IMR-90 (cell line): ENCODE measurements at regions not wholly inside any gene's neighbourhood (a gene's known extent, or its start where the extent isn't known, plus 50 kb on each side); places are given as distances from the start of the nearest gene placed in this dataset.

ENCODE experiments used
- ATAC-seq: fragments of 200-7000 bp; cut with Tn5 transposase; 2 replicates; pipeline ENCODE4 v1.9.1; 2020; ENCODE audit warnings: low read depth, mild to moderate bottlenecking, moderate library complexity
- BruUV-seq: library from RNA; stranded (reverse); fragments of 400-500 nt; replicated peaks from 2 replicates; lab custom pipeline; 2021; lab: Mats Ljungman, UMichigan
- CTCF ChIA-PET: fragments of 300-600 bp; formaldehyde crosslinking; extraction: SDS; loops from one replicate; lab custom pipeline; 2021; ENCODE audit warnings: antibody characterized with exemption; lab: Yijun Ruan, JAX
- POLR2A ChIA-PET: fragments of 300-600 bp; sonication (Branson Sonifier 250); formaldehyde crosslinking; loops from one replicate; lab custom pipeline; 2022; ENCODE audit warnings: antibody characterized with exemption; ENCODE audit not compliant: unreplicated experiment; lab: Charles Lee
- DNase-seq: peaks from one replicate; pipeline ENCODE4 v3.0.0; 2013
- H2AFZ ChIP-seq: replicated peaks from 2 replicates; pipeline ENCODE3; 2013; ENCODE audit warnings: low read length, mild to moderate bottlenecking; ENCODE audit not compliant: poor library complexity
- H2AK5ac ChIP-seq: 2 replicates; pipeline ENCODE4 v1.6.1; 2013; ENCODE audit warnings: low read depth, low read length, inconsistent platforms
- H2AK9ac ChIP-seq: replicated peaks from 2 replicates; pipeline ENCODE3; 2013; ENCODE audit warnings: mild to moderate bottlenecking, low read depth, low read length, moderate library complexity; ENCODE audit not compliant: poor library complexity
- H2BK120ac ChIP-seq: 2 replicates; pipeline ENCODE4 v1.6.1; 2013; ENCODE audit warnings: low read depth, low read length, inconsistent platforms
- H2BK15ac ChIP-seq: 3 replicates; pipeline ENCODE4 v1.6.1; 2013; ENCODE audit warnings: low read depth, low read length, inconsistent platforms
- H2BK20ac ChIP-seq: 2 replicates; pipeline ENCODE4 v1.6.1; 2013; ENCODE audit warnings: low read depth, mild to moderate bottlenecking, inconsistent platforms, low read length, moderate library complexity
- H2BK5ac ChIP-seq: 2 replicates; pipeline ENCODE4 v1.6.1; 2013; ENCODE audit warnings: mild to moderate bottlenecking, low read depth, low read length, inconsistent platforms; ENCODE audit not compliant: poor library complexity, severe bottlenecking
- H3K14ac ChIP-seq: replicated peaks from 2 replicates; pipeline ENCODE4 v1.6.1; 2013; ENCODE audit warnings: low read depth, low read length, inconsistent platforms
- H3K18ac ChIP-seq: 2 replicates; pipeline ENCODE4 v1.6.1; 2013; ENCODE audit warnings: low read depth, low read length, control low read depth
- H3K23ac ChIP-seq: 2 replicates; pipeline ENCODE4 v1.6.1; 2013; ENCODE audit warnings: low read depth, low read length, inconsistent platforms
- H3K27ac ChIP-seq: 2 replicates; pipeline ENCODE4 v1.5.1; 2013; ENCODE audit warnings: mild to moderate bottlenecking, control low read depth, low read length; ENCODE audit not compliant: insufficient read depth
- H3K27me3 ChIP-seq: 2 replicates; pipeline ENCODE4 v1.6.1; 2013; ENCODE audit warnings: low read length; ENCODE audit not compliant: control insufficient read depth, insufficient read depth
- H3K36me3 ChIP-seq: 2 replicates; pipeline ENCODE4 v1.6.1; 2013; ENCODE audit warnings: low read length, mixed read lengths; ENCODE audit not compliant: control insufficient read depth, insufficient read depth
- H3K4ac ChIP-seq: 2 replicates; pipeline ENCODE4 v1.6.1; 2013; ENCODE audit warnings: low read depth, low read length, inconsistent platforms
- H3K4me1 ChIP-seq: 2 replicates; pipeline ENCODE4 v1.6.1; 2013; ENCODE audit warnings: low read length, mixed read lengths; ENCODE audit not compliant: control insufficient read depth, insufficient read depth
- H3K4me2 ChIP-seq: 2 replicates; pipeline ENCODE4 v1.6.1; 2013; ENCODE audit warnings: low read depth, mild to moderate bottlenecking, control low read depth, low read length, moderate library complexity
- H3K4me3 ChIP-seq: 2 replicates; pipeline ENCODE4 v1.5.1; 2013; ENCODE audit warnings: low read depth, mild to moderate bottlenecking, control low read depth, low read length, moderate library complexity; ENCODE audit not compliant: insufficient read depth
- H3K56ac ChIP-seq: 2 replicates; pipeline ENCODE4 v1.6.1; 2013; ENCODE audit warnings: low read length, inconsistent platforms; ENCODE audit not compliant: insufficient read depth; ENCODE audit errors: extremely low read depth
- H3K79me1 ChIP-seq, 2 experiments: 2 replicates each; pipeline ENCODE4 v1.6.1; 2013; ENCODE audit warnings: low read length in 2 of 2, inconsistent platforms in 1 of 2, low read depth in 1 of 2
- H3K9ac ChIP-seq: 2 replicates; pipeline ENCODE4 v1.6.1; 2013; ENCODE audit warnings: low read depth, low read length, control low read depth
- H3K9me1 ChIP-seq: 2 replicates; pipeline ENCODE4 v1.6.1; 2013; ENCODE audit warnings: low read length, inconsistent platforms; ENCODE audit not compliant: insufficient read depth
- H3K9me3 ChIP-seq: 2 replicates; pipeline ENCODE4 v1.6.1; 2013; ENCODE audit warnings: low read length; ENCODE audit not compliant: control insufficient read depth, insufficient read depth
- H4K20me1 ChIP-seq: 2 replicates; pipeline ENCODE4 v1.6.1; 2013; ENCODE audit warnings: low read length, inconsistent platforms; ENCODE audit not compliant: insufficient read depth
- H4K5ac ChIP-seq: 2 replicates; pipeline ENCODE4 v1.6.1; 2013; ENCODE audit warnings: mild to moderate bottlenecking, low read depth, low read length, control low read depth
- H4K8ac ChIP-seq, 2 experiments: 2 replicates each; pipeline ENCODE4 v1.6.1; 2013; ENCODE audit warnings: low read depth in 2 of 2, low read length in 2 of 2, control low read depth in 1 of 2, inconsistent platforms in 1 of 2
- H4K91ac ChIP-seq: 2 replicates; pipeline ENCODE4 v1.6.1; 2013; ENCODE audit warnings: low read depth, low read length, inconsistent platforms; ENCODE audit not compliant: insufficient read depth
- CEBPB ChIP-seq: IDR thresholded peaks from 2 replicates; pipeline ENCODE4 v1.6.1; 2012; ENCODE audit warnings: low read depth, low read length, improper control_type of control experiment
- CHD1 ChIP-seq: IDR thresholded peaks from 2 replicates; pipeline ENCODE4 v1.6.1; 2012; ENCODE audit warnings: low read depth, low read length, improper control_type of control experiment
- FOS ChIP-seq: fragments of 150-350 bp; IDR thresholded peaks from 2 replicates; pipeline ENCODE4 v1.6.1; 2016; ENCODE audit warnings: low read depth, low read length
- MAFK ChIP-seq: IDR thresholded peaks from 2 replicates; pipeline ENCODE4 v1.6.1; 2012; ENCODE audit warnings: low read depth, low read length, improper control_type of control experiment
- MAZ ChIP-seq: IDR thresholded peaks from 2 replicates; pipeline ENCODE4 v1.6.1; 2012; ENCODE audit warnings: low read depth, mild to moderate bottlenecking, low read length, improper control_type of control experiment, moderate library complexity, borderline replicate concordance
- MXI1 ChIP-seq: IDR thresholded peaks from 2 replicates; pipeline ENCODE4 v1.6.1; 2012; ENCODE audit warnings: low read depth, mild to moderate bottlenecking, low read length, moderate library complexity, borderline replicate concordance
- NFE2L2 ChIP-seq: fragments of 150-350 bp; IDR thresholded peaks from 2 replicates; pipeline ENCODE4 v1.6.1; 2016; ENCODE audit warnings: low read depth, mild to moderate bottlenecking, low read length
- RAD21 ChIP-seq: IDR thresholded peaks from 2 replicates; pipeline ENCODE4 v1.6.1; 2012; ENCODE audit warnings: low read length, improper control_type of control experiment
- RCOR1 ChIP-seq: IDR thresholded peaks from 2 replicates; pipeline ENCODE4 v1.6.1; 2012; ENCODE audit warnings: mild to moderate bottlenecking, low read length, improper control_type of control experiment; ENCODE audit not compliant: insufficient replicate concordance
- USF2 ChIP-seq: fragments of 150-350 bp; IDR thresholded peaks from 2 replicates; pipeline ENCODE4 v1.6.1; 2017; ENCODE audit warnings: mild to moderate bottlenecking, antibody characterized with exemption, low read length, low read depth
- WGBS, 2 experiments: methylation state at CpG; one replicate each; pipeline versions ENCODE4 v1.1.5 to v1.1.7; 2013; ENCODE audit warnings: missing lambda C conversion rate in 2 of 2; ENCODE audit not compliant: insufficient read length in 1 of 2; ENCODE audit errors: extremely low coverage in 2 of 2; 5-methylcytosine and 5-hydroxymethylcytosine counted together
- dilution Hi-C: fragments of 300-500 bp; cut with HindIII; formaldehyde crosslinking; loops from one replicate; pipeline ENCODE4 v1.14.3; 2018; ENCODE audit warnings: low sequenced_read_pairs; ENCODE audit not compliant: unreplicated experiment
- in situ Hi-C: fragments of 300-500 bp; cut with MboI; formaldehyde crosslinking; loops from 3 replicates; pipeline ENCODE4 v1.14.3; 2019; ENCODE audit warnings: low sequenced_read_pairs, inconsistent platforms, mixed read lengths
- intact Hi-C: fragments of 100-400 bp; cut with micrococcal nuclease; formaldehyde crosslinking; loops from 2 replicates; pipeline ENCODE4 v1.10.0; 2022
- TF ChIP-seq, protein P1 (sequence below): conservative IDR thresholded peaks from 2 replicates; pipeline ENCODE4 v1.5.1; 2012; ENCODE audit warnings: mild to moderate bottlenecking, low read depth, low read length, improper control_type of control experiment

DNA sequence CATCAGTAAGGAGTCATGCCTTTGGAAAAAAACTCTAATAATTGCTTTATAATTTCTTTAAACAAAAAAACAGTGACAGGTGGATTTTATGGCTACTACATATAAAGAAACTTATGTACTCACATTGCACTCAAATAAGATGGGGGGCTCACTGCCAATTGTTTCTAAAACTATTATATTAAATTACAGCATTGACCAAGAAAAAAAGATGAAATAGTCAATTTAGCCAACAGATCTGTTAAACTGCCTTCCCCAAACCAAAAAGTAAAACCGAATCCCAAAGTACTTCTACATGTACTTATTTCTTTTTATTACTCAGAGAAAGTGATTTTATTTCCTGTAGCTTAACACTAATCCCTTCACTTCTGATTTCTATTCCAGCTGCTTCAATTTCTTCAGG lies 716.8 kb upstream of the SLITRK5 start:
- Histone ChIP-seq H3K4me3 (no peak overlapping the region), H4K20me1 (no peaks in the 10 kb centered on the region), H2BK5ac (no peak overlapping the region), H3K27ac (no peak overlapping the region), H2AK5ac (no peak overlapping the region), H3K23ac (no peak overlapping the region), H3K79me1 (no peaks in the 10 kb centered on the region), H3K18ac (no peak overlapping the region), H4K91ac (no peak overlapping the region), H3K27me3 (no peaks in the 10 kb centered on the region), H3K36me3 (no peaks in the 10 kb centered on the region), H2BK20ac (no peak overlapping the region), H2AFZ (no peak overlapping the region), H3K4me2 (no peak overlapping the region), H3K9me1 (no peaks in the 10 kb centered on the region), H2AK9ac (no peak overlapping the region), H3K9me3 (no peaks in the 10 kb centered on the region), H3K4me1 (no peaks in the 10 kb centered on the region), H2BK15ac (no peak overlapping the region), H3K9ac (no peak overlapping the region), H4K5ac (no peak overlapping the region), H4K8ac (no peak overlapping the region), H3K4ac (no peak overlapping the region), H3K56ac (no peak overlapping the region), H3K14ac (no peak overlapping the region), H2BK120ac (no peak overlapping the region)
- TF ChIP-seq MAFK: no peak
- no peak for TF ChIP-seq RCOR1
- no peak for TF ChIP-seq NFE2L2
- TF ChIP-seq CEBPB: no peak
- no peak for TF ChIP-seq MXI1
- TF ChIP-seq CHD1: no peak
- TF ChIP-seq, protein P1, sequence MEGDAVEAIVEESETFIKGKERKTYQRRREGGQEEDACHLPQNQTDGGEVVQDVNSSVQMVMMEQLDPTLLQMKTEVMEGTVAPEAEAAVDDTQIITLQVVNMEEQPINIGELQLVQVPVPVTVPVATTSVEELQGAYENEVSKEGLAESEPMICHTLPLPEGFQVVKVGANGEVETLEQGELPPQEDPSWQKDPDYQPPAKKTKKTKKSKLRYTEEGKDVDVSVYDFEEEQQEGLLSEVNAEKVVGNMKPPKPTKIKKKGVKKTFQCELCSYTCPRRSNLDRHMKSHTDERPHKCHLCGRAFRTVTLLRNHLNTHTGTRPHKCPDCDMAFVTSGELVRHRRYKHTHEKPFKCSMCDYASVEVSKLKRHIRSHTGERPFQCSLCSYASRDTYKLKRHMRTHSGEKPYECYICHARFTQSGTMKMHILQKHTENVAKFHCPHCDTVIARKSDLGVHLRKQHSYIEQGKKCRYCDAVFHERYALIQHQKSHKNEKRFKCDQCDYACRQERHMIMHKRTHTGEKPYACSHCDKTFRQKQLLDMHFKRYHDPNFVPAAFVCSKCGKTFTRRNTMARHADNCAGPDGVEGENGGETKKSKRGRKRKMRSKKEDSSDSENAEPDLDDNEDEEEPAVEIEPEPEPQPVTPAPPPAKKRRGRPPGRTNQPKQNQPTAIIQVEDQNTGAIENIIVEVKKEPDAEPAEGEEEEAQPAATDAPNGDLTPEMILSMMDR: no peak
- TF ChIP-seq FOS: no peak
- no peak for TF ChIP-seq USF2
- TF ChIP-seq MAZ: no peak
- TF ChIP-seq RAD21: no peak
- no peak for ATAC-seq
- CTCF ChIA-PET: no interaction called here
- no peak for DNase-seq
- dilution Hi-C loops: no loop called here
- POLR2A ChIA-PET: no interaction called here
- intact Hi-C loops: no loop called here
- in situ Hi-C loops: no loop called here
- no CpG with 5 or more reads among the region's 1 CpG for WGBS, 2 experiments
- BruUV-seq: no TSS peak
